GM12891 (cell line): ENCODE measurements at regions not wholly inside any gene's neighbourhood (a gene's known extent, or its start where the extent isn't known, plus 50 kb on each side); places are given as distances from the start of the nearest gene placed in this dataset.

Experiments used
- POLR2A ChIP-seq: IDR thresholded peaks from 2 replicates; pipeline ENCODE4 v1.6.1; 2011; ENCODE audit warnings: low read depth, low read length, control low read depth
- POLR2AphosphoS5 ChIP-seq: IDR thresholded peaks from 2 replicates; pipeline ENCODE4 v1.6.1; 2011; ENCODE audit warnings: low read depth, low read length, control low read depth
- SPI1 ChIP-seq: IDR thresholded peaks from 2 replicates; pipeline ENCODE4 v1.6.1; 2011; ENCODE audit warnings: low read depth, low read length, control low read depth
- TAF1 ChIP-seq: IDR thresholded peaks from 2 replicates; pipeline ENCODE4 v1.6.1; 2011; ENCODE audit warnings: low read depth, low read length, control low read depth

GRCh38 chr13:64709079-64709478, 2521.1 kb downstream of the PCDH9 start:
- TF ChIP-seq SPI1 (no peak), POLR2AphosphoS5 (no peak), POLR2A (no peak), TAF1 (no peak)
